ENCODE measurements at regions not wholly inside any gene's neighbourhood (a gene's known extent, or its start where the extent isn't known, plus 50 kb on each side); places are given as distances from the start of the nearest gene placed in this dataset.
"Not testable (repeated sequence)": the region's sequence is repeated elsewhere in the genome, so short reads cannot be mapped to it uniquely, and the experiment has no call there.

- H3K4me3 ChIP-seq (replicated peaks; ENCODE audit: low read depth, low read length), result no peak overlapping the region
- TF ChIP-seq CTCF (IDR thresholded peaks at IDR 0.05; ENCODE audit: low read depth, low read length, missing control alignments), result no peak
- DNase-seq (ENCODE audit: extremely low read depth, low read depth), result no peak
Observed at GRCh38 chr7:33793616-33794015, 111.7 kb upstream of the BMPER start.

GRCh38 chr7:33794419-33794818 lies 110.9 kb upstream of the BMPER start:
- TF ChIP-seq CTCF (IDR thresholded peaks at IDR 0.05; ENCODE audit: low read depth, low read length, missing control alignments), result no peak
- H3K4me3 ChIP-seq (replicated peaks; ENCODE audit: low read depth, low read length), result no peak overlapping the region
- no peak for DNase-seq (ENCODE audit: extremely low read depth, low read depth)

GRCh38 chr7:33794959-33795358 lies 110.4 kb upstream of the BMPER start:
- no peak overlapping the region for H3K4me3 ChIP-seq (replicated peaks; ENCODE audit: low read depth, low read length)
- TF ChIP-seq CTCF (IDR thresholded peaks at IDR 0.05; ENCODE audit: low read depth, low read length, missing control alignments), result no peak
- no peak for DNase-seq (ENCODE audit: extremely low read depth, low read depth)

GRCh38 chr7:33796538-33796937 lies 108.8 kb upstream of the BMPER start:
- DNase-seq (ENCODE audit: extremely low read depth, low read depth), result no peak
- TF ChIP-seq CTCF (IDR thresholded peaks at IDR 0.05; ENCODE audit: low read depth, low read length, missing control alignments), result no peak
- H3K4me3 ChIP-seq (replicated peaks; ENCODE audit: low read depth, low read length), result no peak overlapping the region

- H3K4me3 ChIP-seq (replicated peaks; ENCODE audit: low read depth, low read length); DNase-seq (ENCODE audit: extremely low read depth, low read depth): not testable (repeated sequence)
Observed at GRCh38 chr7:33797512-33797911, 107.8 kb upstream of the BMPER start.

- no peak for DNase-seq (ENCODE audit: extremely low read depth, low read depth)
- TF ChIP-seq CTCF (IDR thresholded peaks at IDR 0.05; ENCODE audit: low read depth, low read length, missing control alignments), result no peak
- H3K4me3 ChIP-seq (replicated peaks; ENCODE audit: low read depth, low read length), result no peak overlapping the region
Observed at GRCh38 chr7:33798686-33799325, 106.5 kb upstream of the BMPER start.

- no peak for TF ChIP-seq CTCF (IDR thresholded peaks at IDR 0.05; ENCODE audit: low read depth, low read length, missing control alignments)
- no peak for DNase-seq (ENCODE audit: extremely low read depth, low read depth)
- no peak overlapping the region for H3K4me3 ChIP-seq (replicated peaks; ENCODE audit: low read depth, low read length)
Observed at GRCh38 chr7:33799766-33800165, 105.6 kb upstream of the BMPER start.
